PC-3 (cell line): ENCODE measurements at regions not wholly inside any gene's neighbourhood (a gene's known extent, or its start where the extent isn't known, plus 50 kb on each side); places are given as distances from the start of the nearest gene placed in this dataset.

ENCODE experiments used
- CTCF ChIP-seq: fragments of 300-600 bp; sonication (generic); conservative IDR thresholded peaks from 2 replicates; pipeline ENCODE4 v1.5.1; 2017; ENCODE audit warnings: antibody characterized with exemption, low read depth, mild to moderate bottlenecking, low read length
- EZH2phosphoT487 ChIP-seq: fragments of 300-600 bp; sonication (generic); IDR thresholded peaks from 2 replicates; pipeline ENCODE4 v1.6.1; 2018; ENCODE audit warnings: mild to moderate bottlenecking, antibody characterized with exemption, low read length, borderline replicate concordance

DNA sequence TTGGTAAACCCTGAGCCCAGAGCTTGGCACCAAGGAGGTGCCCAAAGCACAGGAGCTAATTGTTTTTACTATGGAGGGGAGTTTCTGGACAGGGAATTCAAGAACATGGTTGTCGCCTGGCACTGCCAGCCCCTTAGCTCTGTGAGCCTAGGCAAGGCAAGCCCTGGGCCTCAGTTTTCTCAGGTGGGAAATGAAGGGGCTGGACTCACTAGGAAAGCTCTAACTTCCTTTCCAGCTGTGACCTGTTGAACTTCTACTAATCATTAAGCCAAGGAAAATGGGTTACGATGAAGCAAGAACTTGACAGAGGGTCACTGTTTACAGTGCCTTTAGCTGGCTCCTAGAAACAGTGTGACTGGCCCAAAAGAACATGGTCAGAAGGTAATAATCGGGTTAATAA is 277.2 kb downstream of the SHQ1 start:
- TF ChIP-seq CTCF (no peak), EZH2phosphoT487 (no peak)
